Nephron progenitor cell (in vitro differentiated cells): ENCODE measurements at regions not wholly inside any gene's neighbourhood (a gene's known extent, or its start where the extent isn't known, plus 50 kb on each side); places are given as distances from the start of the nearest gene placed in this dataset.

Source experiments
- DNase-seq: peaks from one replicate; pipeline ENCODE4 v3.0.0; 2021
- H3K27ac Mint-ChIP-seq: 2 replicates; pipeline ENCODE4 v1.8.0; 2021; ENCODE audit warnings: mild to moderate bottlenecking, moderate library complexity, mixed read lengths
- H3K27me3 Mint-ChIP-seq: 2 replicates; pipeline ENCODE4 v1.8.0; 2021; ENCODE audit warnings: mild to moderate bottlenecking, low read depth, mixed read lengths; ENCODE audit not compliant: poor library complexity
- H3K36me3 Mint-ChIP-seq: 2 replicates; pipeline ENCODE4 v1.8.0; 2021; ENCODE audit warnings: low read depth, mixed read lengths
- H3K4me1 Mint-ChIP-seq: 2 replicates; pipeline ENCODE4 v1.8.0; 2021; ENCODE audit warnings: mixed read lengths
- H3K4me3 Mint-ChIP-seq: 2 replicates; pipeline ENCODE4 v1.8.0; 2021; ENCODE audit warnings: mild to moderate bottlenecking, moderate library complexity, mixed read lengths
- H3K9me3 Mint-ChIP-seq: 2 replicates; pipeline ENCODE4 v1.8.0; 2021; ENCODE audit warnings: mild to moderate bottlenecking, moderate library complexity, mixed read lengths
- CTCF ChIP-seq: fragments of 200-600 bp; sonication (generic); IDR thresholded peaks from 2 replicates; pipeline ENCODE4 v1.5.0; 2021; ENCODE audit warnings: antibody characterized with exemption

GRCh38 chr2:18439716-18440115, 120.7 kb downstream of the RDH14 start:
- Mint-ChIP-seq H3K4me1 (peaks cover 27% of the 10 kb centered on the region), H3K36me3 (peaks cover 12% of the 10 kb centered on the region), H3K27ac (no peak overlapping the region), H3K27me3 (peaks cover 4% of the 10 kb centered on the region), H3K9me3 (peaks cover 11% of the 10 kb centered on the region), H3K4me3 (no peak overlapping the region)
- no peak for DNase-seq
- no peak for TF ChIP-seq CTCF

GRCh38 chr2:18437909-18438308, 122.5 kb downstream of the RDH14 start:
- Mint-ChIP-seq H3K4me1 (peaks cover 39% of the 10 kb centered on the region), H3K4me3 (no peak overlapping the region), H3K27me3 (no peaks in the 10 kb centered on the region), H3K9me3 (peaks cover 11% of the 10 kb centered on the region), H3K36me3 (peaks cover 12% of the 10 kb centered on the region), H3K27ac (no peak overlapping the region)
- no peak for TF ChIP-seq CTCF
- DNase-seq: no peak

- H3K27ac Mint-ChIP-seq: peak overlapping the region; percentile 73
- no peak overlapping the region for H3K4me3 Mint-ChIP-seq
- TF ChIP-seq CTCF: no peak
- H3K27me3 Mint-ChIP-seq: no peaks in the 10 kb centered on the region
- H3K4me1 Mint-ChIP-seq: peaks cover 49% of the 10 kb centered on the region
- H3K36me3 Mint-ChIP-seq: peaks cover 12% of the 10 kb centered on the region
- DNase-seq: no peak
- peaks cover 11% of the 10 kb centered on the region for H3K9me3 Mint-ChIP-seq
Observed at GRCh38 chr2:18436503-18437005, 123.9 kb downstream of the RDH14 start.

GRCh38 chr2:18435426-18436037, 124.9 kb downstream of the RDH14 start:
- peaks cover 11% of the 10 kb centered on the region for H3K9me3 Mint-ChIP-seq
- peak; percentile 80 for TF ChIP-seq CTCF
- no peaks in the 10 kb centered on the region for H3K27me3 Mint-ChIP-seq
- H3K4me1 Mint-ChIP-seq: peaks cover 57% of the 10 kb centered on the region
- H3K27ac Mint-ChIP-seq: no peak overlapping the region
- no peak overlapping the region for H3K4me3 Mint-ChIP-seq
- DNase-seq: peak; percentile 53
- peaks cover 12% of the 10 kb centered on the region for H3K36me3 Mint-ChIP-seq

GRCh38 chr2:18433872-18434271, 126.6 kb downstream of the RDH14 start:
- DNase-seq: no peak
- H3K4me3 Mint-ChIP-seq: no peak overlapping the region
- H3K36me3 Mint-ChIP-seq: peaks cover 2% of the 10 kb centered on the region
- no peak for TF ChIP-seq CTCF
- H3K27ac Mint-ChIP-seq: no peak overlapping the region
- no peaks in the 10 kb centered on the region for H3K27me3 Mint-ChIP-seq
- H3K4me1 Mint-ChIP-seq: peaks cover 67% of the 10 kb centered on the region
- H3K9me3 Mint-ChIP-seq: peaks cover 3% of the 10 kb centered on the region

- no peak for TF ChIP-seq CTCF
- Mint-ChIP-seq H3K4me1 (peaks cover 67% of the 10 kb centered on the region), H3K4me3 (no peak overlapping the region), H3K27ac (peak overlapping the region; percentile 93), H3K9me3 (no peaks in the 10 kb centered on the region), H3K36me3 (no peaks in the 10 kb centered on the region), H3K27me3 (no peaks in the 10 kb centered on the region)
- peak; percentile 36 for DNase-seq
Observed at GRCh38 chr2:18432999-18433398, 127.5 kb downstream of the RDH14 start.
